T-helper 1 cell (primary cell): ENCODE measurements at regions not wholly inside any gene's neighbourhood (a gene's known extent, or its start where the extent isn't known, plus 50 kb on each side); places are given as distances from the start of the nearest gene placed in this dataset.
"Not testable (repeated sequence)": the region's sequence is repeated elsewhere in the genome, so short reads cannot be mapped to it uniquely, and the experiment has no call there.

Experiments used
- DNase-seq, 5 donors: peaks; one replicate each; pipeline ENCODE4 v3.0.0-alpha.2; 2012 to 2020

DNA sequence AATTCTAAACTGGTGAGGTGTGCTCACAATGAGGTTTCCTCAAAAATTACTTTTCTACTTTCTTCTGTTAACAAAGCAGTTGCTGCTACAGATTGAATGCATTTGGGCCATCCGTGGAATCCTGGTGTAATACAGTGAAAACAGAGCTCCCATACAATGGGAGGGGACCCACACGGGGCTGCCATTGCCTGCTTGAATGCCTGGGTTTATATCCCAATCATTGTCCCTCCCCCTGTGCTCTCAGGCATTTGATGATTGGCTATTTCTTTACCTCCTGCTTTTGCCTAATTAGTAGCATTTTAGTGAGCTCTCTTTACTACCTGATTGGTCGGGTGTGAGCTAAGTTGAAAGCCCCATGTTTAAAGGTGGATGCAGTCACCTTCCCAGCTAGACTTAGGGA is 52.9 kb upstream of the CSF1 start:
- DNase-seq: not testable (repeated sequence)

DNA sequence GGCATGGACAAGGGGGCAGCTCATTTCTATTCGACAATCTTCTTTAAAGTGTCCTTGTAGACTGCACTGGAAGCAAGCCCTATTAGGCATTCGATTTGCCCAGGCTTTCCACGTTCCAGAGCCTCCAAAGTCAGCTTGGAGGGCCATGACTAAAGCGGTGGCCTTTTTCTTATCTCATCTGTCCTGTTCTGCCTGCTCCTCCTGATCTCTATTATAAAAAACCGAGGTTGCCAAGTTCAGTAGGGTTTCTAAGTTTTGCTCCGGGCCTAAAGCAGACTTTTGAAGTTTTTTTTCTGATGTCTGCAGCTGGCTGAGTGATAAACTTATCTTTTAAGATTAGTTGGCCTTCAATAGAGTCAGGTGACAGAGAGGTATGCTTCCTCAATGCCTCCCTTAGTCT is 54.7 kb upstream of the CSF1 start:
- DNase-seq: not testable (repeated sequence)

DNA sequence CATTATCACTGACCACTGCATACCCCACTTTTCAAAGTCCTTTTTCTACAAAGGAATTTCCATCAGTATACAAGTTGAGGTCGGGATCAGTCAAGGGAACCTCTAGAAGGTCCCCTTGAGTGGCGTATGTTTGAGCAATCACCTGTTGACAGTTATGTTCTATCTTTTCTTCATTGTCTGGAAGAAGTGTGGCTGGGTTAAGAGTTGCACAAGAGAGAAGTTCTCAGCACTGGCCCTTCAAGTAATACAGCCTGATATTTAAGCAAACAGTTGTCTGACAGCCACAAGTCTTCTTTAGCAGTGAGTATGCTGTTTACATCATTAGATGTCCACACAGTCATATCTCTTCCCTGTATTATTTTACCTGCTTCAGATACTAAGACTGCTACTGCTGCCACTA is 56.7 kb upstream of the CSF1 start:
- DNase-seq: not testable (repeated sequence)

DNA sequence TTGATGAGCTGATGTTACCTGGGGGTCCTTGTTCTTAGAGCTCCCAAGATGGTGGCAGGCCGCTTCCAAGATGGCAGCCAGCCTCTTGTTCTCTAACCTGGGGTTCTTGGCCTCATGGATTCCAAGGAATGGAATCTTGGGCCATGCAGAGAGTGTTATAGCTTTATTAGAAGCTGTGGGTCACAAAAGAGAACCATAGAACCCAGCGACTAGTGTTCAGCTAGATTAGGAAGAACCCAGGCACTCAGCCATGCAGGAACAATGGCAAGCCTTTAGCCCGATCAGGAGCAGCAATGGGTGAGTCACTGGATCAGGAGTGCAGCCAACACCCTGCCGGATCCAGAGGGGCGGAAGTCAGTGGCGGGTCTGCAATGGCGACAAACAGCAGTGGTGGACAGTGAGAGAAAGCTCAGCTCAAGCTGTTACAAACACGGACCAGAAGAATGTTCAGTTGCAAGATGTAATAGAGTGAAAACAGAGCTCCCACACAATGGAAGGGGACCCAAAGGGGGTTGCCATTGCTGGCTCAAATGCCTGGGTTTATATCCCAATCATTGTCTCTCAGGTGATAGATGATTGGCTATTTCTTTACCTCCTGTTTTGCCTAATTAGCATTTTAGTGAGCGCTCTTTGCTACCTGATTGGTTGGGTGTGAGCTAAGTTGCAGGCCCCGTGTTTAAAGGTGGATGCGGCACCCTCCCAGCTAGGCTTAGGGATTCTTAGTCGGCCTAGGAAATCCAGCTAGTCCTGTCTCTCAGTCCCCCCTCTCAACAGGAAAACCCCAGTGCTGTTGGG is 58.2 kb upstream of the CSF1 start:
- DNase-seq: not testable (repeated sequence)

DNA sequence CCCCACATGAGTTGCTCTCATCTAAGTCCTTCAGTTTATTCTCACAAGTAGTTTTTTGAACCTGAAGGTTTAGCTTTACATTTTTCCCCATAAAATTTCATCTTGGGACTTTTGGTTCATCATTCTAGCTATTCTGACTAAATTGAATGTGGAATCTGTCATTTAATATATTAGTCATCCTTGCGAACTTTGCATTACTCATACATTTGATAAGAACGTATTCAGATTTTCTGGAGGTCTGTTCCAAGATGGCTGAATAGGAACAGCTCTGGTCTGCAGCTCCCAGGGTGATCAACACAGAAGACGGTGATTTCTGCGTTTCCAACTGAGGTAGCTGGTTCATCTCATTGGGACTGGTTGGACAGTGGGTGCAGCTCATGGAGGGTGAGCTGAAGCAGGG is 59.8 kb upstream of the CSF1 start:
- DNase-seq: no peak

DNA sequence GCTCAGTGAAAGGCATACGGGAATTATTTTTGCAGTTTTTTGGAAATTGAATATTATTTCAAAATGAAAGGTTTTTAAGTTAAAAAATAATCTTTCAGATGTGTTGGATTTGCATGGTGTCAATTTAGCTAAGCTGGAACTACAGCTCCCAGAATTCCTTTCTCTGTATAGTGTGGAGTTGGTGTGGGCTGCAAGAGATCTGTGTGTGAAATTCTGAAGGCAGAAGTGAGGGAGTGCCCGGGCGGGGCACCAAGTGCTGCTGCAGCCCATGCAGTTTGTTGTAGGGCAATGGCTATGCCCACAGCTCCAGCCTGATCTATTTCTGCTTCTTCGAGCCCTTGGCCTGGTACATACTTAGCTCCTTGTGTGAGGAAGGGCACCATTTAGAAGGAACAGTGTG is 60.5 kb upstream of the CSF1 start:
- DNase-seq: no peak

DNA sequence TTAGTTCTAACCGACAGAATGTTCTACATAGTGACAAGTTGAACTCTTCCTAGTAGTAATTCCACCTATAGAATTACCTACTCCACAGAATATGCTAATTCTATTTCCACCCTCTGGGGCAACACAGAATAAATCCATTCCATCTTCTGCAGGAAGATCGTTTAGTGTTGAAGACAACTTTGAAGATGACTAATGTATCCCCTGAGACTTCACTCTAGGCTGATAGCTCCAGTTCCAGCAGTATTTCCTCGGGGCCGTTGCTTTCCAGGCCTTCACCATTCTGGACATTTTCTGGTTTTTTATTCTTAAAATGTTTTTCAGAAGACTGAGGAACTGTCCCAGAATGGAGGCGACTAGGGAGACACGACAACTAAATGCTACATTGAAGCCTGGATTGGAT is 61.0 kb upstream of the CSF1 start:
- DNase-seq: no peak

DNA sequence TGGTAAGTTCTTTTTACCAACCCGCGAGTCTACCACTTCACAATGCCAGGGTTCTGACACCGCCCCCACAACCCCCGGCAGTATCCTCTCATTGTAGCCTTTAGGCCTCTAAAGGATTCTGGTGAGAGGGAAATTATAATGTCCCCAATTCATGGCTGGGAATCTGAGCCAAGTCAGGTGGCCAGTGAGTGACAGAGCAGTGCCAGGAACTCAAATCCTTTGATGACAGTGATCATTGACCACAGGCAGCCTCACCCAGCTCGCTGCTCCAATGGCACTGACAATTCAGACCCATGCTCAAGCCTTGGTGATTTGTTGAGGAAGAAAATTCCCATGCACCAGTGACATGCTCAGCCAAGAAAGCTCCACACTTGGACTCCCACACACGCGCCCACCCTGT is 63.4 kb upstream of the CSF1 start:
- no peak for DNase-seq

DNA sequence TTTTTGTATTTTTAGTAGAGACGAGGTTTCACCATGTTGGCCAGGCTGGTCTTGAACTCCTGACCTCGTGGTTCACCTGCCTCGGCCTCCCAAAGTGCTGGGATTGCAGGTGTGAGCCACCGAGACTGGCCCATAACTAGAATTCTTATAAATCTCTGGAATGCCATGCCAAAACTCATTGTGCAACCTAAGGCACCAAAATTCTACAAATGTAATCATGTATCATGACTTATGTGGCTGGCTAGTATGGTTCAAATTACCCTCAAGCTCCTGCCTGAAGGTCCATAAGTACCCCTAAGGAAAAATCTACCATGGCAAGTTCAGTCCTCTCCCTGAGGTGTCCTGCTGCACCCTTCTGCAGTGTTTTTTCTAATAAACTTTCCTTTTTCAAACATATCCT is 63.8 kb upstream of the CSF1 start:
- no peak for DNase-seq

DNA sequence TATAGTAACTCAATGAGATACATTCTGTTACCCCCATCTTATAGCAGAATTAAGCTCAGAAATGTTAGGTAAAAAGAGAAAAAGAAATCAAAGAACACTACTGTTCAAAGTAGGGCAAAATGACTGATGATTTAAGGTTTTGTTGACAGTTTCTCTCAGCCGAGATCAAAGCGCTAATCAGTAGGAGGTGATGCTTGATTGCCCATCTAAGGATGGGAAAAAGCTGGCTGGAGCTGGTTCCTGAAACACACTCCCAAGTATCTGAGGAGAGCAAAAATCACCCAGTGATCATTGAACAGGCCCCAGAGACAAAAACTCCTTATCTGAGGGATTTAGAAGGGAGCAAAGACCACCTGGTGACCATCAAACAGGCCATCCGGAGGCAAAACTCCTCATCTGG is 64.5 kb upstream of the CSF1 start:
- DNase-seq: no peak

DNA sequence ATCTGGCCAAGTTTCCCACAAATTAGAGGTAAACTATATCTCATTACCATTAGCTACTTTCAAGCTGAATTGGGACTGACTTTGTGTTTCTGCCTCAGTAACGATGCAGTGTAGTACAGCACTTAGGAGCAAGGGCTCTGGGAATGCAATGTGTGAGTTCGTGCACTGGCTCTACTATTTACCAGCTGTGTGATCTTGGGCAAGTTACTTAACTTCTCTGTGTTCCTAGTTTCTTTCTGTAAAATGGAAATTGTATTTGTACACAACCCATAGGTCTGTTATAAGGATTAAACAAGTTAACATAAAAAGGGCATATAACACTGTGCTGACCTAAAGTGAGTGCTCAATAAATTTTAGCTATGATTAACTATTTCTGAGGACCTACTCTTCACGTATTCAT is 65.0 kb upstream of the CSF1 start:
- no peak for DNase-seq

DNA sequence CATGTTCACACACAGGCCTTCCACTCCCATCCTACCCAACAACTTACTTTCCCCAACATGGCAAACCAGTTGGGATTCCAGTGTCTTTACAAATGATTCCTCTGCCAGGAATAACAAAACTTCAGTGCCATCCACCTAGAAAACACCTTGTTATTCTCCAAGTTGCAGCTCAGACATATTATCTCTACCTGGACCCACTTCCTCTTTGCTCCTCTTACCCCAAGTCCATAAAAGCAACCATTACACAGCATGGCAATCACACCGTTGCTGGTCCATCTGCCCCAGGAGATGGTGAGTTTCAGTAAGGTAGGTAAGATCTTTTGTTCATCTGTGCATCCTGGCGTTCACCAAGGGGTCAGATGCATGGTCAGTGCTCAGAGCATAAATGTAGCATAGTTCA is 66.0 kb upstream of the CSF1 start:
- DNase-seq: no peak

DNA sequence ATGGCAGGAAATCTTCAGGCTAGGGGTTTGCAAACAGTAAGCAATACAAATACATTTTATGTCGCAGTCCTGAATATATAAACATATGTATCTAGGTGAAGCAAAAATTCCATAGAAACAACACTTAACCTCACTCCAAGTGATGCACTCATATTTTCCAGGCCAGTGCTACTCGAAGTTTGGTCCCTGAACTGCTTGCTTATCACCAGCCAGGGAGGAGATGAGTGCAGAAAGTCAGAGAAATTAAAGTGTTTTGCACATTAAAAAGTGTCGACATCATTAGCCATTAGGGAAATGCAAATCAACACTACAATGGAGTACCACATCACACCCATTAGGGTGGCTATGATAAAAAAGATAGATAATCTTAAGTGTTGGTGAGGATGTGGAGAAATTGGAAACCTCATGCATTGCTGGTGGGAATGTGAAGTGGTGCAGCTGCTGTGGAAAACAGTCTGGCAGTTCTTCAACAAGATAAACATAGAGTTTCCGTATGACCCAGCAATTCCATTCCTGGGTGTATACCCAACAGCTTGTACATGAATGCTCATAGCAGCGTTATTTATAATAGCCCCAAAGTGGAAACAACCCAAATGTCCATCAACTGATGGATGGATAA is 70.5 kb upstream of the CSF1 start:
- DNase-seq: no peak

DNA sequence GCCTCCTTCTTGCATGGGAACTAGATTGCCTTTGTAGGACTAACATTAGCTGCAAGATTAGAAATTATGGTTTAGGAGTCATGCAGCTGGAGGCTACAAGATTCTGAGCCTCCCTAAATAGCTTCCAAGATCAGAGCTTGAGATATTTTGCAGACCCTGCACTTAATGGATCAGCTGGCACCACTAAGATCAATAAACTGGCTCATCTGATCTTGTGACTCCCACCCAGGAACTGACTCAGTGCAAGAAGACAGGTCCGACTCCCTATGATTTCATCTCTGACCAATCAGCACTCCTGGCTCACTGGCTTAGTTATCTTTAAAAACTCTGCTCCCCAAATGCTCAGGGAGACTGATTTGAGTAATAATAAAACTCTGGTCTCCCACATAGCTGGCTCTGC is 71.4 kb upstream of the CSF1 start:
- not testable (repeated sequence) for DNase-seq

DNA sequence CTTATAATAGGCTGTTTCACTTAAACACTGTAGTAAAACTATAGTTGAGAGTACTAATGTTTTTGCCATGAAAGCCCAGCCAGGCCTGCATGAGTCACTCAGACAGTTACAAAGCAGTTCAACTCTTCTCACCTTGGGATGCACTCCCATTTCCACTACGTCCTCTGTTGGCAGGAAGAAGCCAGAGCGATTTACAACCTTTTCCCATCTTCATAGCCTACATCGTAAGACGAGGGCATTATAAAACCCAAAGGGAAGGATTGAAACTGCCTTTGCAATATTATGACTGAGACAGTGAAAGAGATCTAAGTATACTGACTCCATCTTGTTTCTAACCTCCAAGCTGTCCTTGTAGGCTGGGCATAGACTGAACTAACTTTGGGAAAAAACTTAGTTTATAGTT is 71.8 kb upstream of the CSF1 start:
- DNase-seq: no peak

DNA sequence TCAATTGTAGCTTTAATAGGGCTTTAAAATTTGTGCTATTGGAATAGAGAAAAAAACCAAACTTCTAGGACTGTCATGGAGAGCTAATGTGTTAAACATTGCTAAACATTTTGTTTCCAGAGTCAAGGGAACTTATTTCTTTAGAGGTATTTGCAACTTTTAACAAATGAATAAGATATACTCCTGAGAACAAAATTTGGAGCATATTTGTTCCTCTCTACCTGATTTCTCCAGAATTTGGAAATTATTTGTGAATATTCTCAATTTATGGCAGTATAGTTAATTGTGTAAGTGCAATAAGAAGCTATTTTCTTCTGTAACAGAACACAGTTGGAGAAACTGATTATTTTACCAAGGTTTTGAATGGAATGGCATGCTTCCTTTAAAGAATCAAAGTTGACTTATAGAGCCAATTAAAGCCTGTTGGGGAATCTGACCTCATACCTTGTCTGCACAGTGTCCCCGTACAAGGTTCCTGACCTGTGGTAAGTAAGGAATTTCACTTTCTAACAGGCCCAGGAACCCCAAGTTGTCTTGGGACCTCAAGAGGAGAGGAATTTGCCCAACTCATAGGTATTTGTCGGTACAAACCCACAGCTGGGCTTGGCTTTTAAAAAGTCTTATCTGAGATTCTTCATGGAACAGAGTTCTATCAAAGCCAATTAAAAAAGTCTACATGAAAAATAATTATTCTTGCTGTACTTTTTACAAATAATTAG is 72.6 kb upstream of the CSF1 start:
- DNase-seq: no peak

DNA sequence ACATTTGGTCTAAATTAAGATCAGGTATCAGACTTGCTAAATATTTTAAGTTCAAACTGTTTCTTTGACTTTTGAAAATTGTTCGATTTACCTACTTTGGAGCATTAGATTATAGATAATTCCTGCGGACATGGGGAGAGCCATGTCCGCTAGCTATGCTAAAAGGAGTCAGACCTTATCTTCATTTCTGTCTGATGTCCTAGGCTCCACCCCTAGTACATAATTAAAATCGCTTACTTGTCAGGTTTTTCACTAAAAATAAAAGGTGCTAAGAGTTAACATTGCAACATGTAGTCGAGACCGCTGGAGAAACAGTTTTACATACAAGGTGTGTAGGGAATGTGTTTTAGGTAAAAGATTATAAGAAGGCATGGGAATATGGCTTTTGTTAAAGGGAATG is 71.9 kb upstream of the EPS8L3 start:
- DNase-seq: not testable (repeated sequence)

DNA sequence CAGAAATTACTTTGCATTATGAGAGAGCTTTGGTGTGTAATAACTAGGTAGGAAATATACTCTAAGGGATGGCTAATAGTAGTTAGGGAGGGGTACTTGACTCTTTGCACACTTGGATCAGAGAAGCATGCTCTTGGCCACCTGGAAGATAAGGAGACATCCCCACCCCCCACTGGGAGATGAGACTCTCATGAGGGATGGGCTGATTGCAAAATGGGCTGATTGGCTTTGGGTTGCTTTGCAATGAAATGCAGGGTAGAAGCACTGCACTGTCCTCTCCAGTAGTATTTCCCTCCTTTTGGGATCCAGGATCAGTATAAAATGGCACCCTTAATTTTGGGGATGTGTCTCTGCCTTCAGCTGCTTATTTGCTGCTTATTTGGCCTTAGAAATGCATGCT is 71.2 kb upstream of the EPS8L3 start:
- DNase-seq: no peak

DNA sequence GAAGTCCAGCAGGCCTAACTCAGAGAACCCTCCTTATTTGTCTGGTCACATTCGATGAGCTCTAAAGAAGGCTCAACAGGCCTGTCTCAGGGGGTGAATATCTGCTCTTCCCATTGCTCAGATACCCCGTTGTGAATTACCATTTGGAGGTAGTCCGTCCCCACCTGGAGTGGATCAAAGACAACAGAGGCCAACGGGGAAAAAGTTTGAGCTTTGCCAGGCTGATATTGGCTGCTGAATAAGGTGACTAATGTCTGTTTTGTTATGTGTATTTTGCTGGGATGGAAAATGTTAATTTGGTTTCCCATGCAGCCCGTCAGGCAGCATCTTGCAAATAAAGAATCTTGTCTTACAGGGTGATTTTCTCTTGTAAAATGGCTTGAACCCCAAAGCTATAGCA is 69.2 kb upstream of the EPS8L3 start:
- DNase-seq: no peak

DNA sequence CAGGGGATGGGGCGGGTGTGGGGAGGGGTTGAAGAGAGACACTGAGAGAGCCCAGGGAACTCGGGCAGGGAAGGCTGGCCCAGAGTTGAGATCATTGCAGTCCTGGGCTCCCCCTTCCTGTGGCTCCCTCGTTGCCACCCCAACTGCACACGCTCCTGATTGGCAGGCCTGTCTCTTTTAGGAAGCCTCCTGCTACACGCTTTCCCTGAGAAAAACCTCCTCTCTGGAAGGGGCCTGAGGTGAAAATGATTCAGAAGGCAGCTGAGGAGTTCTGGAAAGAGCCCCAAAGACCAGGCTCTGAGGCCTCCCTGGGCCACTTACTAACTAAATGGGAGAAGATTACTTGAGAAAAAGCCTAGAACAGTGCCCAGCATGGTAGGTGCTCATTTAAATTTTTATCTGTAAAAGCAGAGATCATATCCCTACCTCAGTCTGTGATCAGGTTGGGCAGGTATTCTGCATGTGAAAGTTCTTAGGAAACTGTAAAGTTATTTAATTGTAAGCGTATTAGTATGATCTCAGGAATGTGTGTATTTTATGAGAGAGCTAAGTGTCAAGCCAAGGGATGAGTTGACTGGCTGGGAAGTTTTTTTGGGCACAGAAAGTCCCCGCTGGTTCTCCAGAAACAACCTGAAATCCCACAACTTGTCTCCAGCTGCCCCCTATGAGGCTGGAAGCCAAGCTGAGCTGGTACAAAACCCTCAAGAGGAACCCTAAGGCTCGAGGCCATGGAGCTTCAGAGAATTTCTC is 65.2 kb upstream of the EPS8L3 start:
- no peak for DNase-seq

DNA sequence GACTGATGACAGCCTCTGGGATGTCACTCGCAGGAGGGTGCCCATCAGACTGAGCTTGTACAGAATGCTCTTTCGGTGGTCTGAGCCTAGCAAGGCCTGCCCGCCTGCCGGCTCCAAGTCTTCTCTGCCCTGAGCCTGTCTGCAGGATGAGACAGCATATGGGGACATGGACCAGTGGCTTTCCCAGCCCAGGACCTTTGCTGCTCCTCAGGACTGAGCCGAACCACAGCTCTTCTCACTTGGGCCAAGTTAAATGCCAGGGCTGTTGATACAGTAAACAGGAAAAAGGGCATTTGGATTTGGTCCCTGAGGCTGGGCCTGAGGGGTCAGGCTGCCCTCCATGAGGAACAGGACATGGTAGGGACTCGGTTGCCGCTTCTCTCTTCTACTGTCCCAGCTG is 64.3 kb upstream of the EPS8L3 start:
- DNase-seq: no peak

DNA sequence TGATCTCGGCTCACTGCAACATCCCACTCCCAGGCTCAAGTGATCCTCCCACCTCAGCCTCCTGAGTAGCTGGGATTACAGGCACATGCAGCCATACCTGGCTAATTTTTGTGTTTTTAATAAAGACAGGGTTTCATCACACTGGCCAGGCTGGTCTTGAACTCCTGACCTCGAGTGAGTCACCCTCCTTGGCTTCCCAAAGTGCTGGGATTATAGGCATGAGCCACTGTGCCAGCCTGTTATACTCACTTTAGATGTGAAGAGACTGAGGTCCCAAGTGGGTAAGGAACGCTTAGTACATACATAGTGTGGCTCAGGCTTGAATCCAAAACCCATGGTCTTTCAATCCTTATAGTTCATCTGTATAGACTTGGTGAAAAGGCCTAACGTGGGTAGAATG is 63.7 kb upstream of the EPS8L3 start:
- no peak for DNase-seq

DNA sequence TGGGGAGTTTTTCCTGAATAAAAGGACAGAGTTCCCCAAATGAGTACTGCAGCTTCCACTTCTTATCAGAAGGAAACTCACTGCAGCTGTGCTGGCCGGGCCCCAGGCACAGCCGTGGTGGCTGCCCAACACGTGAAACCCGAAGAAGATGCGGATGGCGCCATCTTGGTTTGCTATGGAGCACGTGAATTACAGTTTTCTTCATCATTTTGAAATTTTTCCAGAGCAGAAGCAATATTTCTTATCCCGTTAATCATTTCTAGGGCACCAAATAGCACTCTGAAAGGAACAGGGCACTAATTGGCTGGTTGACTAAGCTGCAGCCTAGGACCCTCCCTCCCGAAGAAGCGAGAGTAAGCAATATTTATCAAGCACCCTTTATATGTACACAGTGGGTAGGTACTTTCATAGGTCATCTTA is 63.2 kb upstream of the EPS8L3 start:
- no peak for DNase-seq
